GM12892 (cell line): ENCODE measurements at regions not wholly inside any gene's neighbourhood (a gene's known extent, or its start where the extent isn't known, plus 50 kb on each side); places are given as distances from the start of the nearest gene placed in this dataset.

Experiments used
- POLR2A ChIP-seq: IDR thresholded peaks from 2 replicates; pipeline ENCODE4 v1.6.1; 2011; ENCODE audit warnings: low read depth, low read length, control low read depth
- TAF1 ChIP-seq: IDR thresholded peaks from 2 replicates; pipeline ENCODE4 v1.6.1; 2011; ENCODE audit warnings: low read depth, mild to moderate bottlenecking, control low read depth, low read length, borderline replicate concordance

DNA sequence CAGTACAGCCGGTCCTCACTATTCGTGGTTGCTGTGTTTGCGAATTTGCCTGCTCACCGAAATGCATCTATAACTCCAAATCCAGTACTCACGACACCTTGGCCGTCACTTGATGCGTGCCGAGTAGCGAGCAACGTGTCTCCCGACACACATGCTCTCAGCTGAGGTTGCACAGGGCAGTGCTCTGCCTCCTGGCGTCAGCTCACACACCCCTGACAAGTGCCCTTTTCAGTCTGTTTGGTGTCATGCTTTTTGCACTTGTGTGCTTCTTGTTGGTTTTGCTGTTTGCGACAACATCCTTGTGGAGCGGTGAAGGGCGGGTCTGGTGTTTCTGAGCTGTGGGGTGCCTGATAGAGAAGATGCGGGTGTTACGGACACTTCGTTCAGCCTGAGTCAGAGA is 110.4 kb upstream of the RFLNA start:
- TF ChIP-seq POLR2A: no peak
- TF ChIP-seq TAF1: no peak
